ENCODE measurements at regions not wholly inside any gene's neighbourhood (a gene's known extent, or its start where the extent isn't known, plus 50 kb on each side); places are given as distances from the start of the nearest gene placed in this dataset.

- TF ChIP-seq POLR2AphosphoS5 (IDR thresholded peaks at IDR 0.05; ENCODE audit: borderline replicate concordance, low read depth, low read length) (no peak), EZH2 (IDR thresholded peaks at IDR 0.05) (no peak), FOXP2 (optimal IDR thresholded peaks at IDR 0.05; ENCODE audit: control extremely low read depth, extremely low read length, insufficient read depth) (no peak)
These were observed 516.9 kb upstream of the TBL1XR1 start for GRCh38 chr3:177713928-177714900.

Measured in SK-N-MC (cell line).